ENCODE measurements at regions not wholly inside any gene's neighbourhood (a gene's known extent, or its start where the extent isn't known, plus 50 kb on each side); places are given as distances from the start of the nearest gene placed in this dataset.

DNA sequence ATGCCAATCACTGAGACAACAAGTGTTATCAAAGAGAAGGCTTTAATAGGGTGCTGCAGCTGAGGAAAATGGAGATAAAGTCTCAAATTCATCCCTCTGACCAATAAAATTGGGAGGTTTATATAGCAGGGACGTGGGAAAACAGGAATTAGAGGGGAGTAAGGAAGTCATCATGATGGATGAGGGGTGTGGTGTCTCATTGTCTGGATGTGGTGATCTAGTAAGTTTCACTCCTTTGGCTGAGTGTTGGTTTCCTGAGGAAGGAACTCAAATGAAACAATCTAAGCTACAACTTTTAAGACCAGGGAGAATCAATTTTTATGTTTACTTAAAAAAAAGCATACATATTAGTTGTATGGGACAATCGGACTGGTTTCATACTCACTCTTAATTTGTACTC lies 491.0 kb upstream of the KIRREL3 start:
- TF ChIP-seq, protein P1, sequence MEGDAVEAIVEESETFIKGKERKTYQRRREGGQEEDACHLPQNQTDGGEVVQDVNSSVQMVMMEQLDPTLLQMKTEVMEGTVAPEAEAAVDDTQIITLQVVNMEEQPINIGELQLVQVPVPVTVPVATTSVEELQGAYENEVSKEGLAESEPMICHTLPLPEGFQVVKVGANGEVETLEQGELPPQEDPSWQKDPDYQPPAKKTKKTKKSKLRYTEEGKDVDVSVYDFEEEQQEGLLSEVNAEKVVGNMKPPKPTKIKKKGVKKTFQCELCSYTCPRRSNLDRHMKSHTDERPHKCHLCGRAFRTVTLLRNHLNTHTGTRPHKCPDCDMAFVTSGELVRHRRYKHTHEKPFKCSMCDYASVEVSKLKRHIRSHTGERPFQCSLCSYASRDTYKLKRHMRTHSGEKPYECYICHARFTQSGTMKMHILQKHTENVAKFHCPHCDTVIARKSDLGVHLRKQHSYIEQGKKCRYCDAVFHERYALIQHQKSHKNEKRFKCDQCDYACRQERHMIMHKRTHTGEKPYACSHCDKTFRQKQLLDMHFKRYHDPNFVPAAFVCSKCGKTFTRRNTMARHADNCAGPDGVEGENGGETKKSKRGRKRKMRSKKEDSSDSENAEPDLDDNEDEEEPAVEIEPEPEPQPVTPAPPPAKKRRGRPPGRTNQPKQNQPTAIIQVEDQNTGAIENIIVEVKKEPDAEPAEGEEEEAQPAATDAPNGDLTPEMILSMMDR (IDR thresholded peaks at IDR 0.05; ENCODE audit: low read depth, low read length, poor library complexity, severe bottlenecking), result no peak
- no peak for TF ChIP-seq EZH2phosphoT487 (IDR thresholded peaks at IDR 0.05; ENCODE audit: borderline replicate concordance, low read length)

All from DOHH2 (cell line).